Upper lobe of right lung (tissue), 1 donor: ENCODE measurements at regions not wholly inside any gene's neighbourhood (a gene's known extent, or its start where the extent isn't known, plus 50 kb on each side); places are given as distances from the start of the nearest gene placed in this dataset.

Source experiments
- ATAC-seq: fragments of 200-7000 bp; cut with Tn5 transposase; one replicate; pipeline ENCODE4 v1.9.1; 2020; ENCODE audit warnings: mild to moderate bottlenecking, moderate library complexity
- DNase-seq: peaks from one replicate; pipeline ENCODE4 v3.0.0-alpha.2; 2020
- H3K27ac ChIP-seq: fragments of 200-600 bp; one replicate; pipeline ENCODE4 v1.8.0; 2022
- H3K27me3 ChIP-seq: fragments of 200-600 bp; one replicate; pipeline ENCODE4 v1.8.0; 2022; ENCODE audit warnings: mild to moderate bottlenecking
- H3K36me3 ChIP-seq: fragments of 200-600 bp; one replicate; pipeline ENCODE4 v1.8.0; 2022
- H3K4me1 ChIP-seq: fragments of 200-600 bp; one replicate; pipeline ENCODE4 v1.8.0; 2022
- H3K4me3 ChIP-seq: fragments of 200-600 bp; one replicate; pipeline ENCODE4 v1.8.0; 2022; ENCODE audit warnings: mild to moderate bottlenecking
- H3K9me3 ChIP-seq: fragments of 200-600 bp; one replicate; pipeline ENCODE4 v1.8.0; 2022
- intact Hi-C: fragments of 100-400 bp; cut with DNase I; formaldehyde crosslinking; loops from one replicate; pipeline ENCODE4 v1.11.0; 2022
- TF ChIP-seq, protein P1 (sequence below): fragments of 200-600 bp; IDR thresholded peaks from one replicate; pipeline ENCODE4 v1.8.0; 2022; ENCODE audit warnings: antibody characterized with exemption
- donor health status: DM: no; HTN: yes; CAD: no; lungs with severe emphysema.

DNA sequence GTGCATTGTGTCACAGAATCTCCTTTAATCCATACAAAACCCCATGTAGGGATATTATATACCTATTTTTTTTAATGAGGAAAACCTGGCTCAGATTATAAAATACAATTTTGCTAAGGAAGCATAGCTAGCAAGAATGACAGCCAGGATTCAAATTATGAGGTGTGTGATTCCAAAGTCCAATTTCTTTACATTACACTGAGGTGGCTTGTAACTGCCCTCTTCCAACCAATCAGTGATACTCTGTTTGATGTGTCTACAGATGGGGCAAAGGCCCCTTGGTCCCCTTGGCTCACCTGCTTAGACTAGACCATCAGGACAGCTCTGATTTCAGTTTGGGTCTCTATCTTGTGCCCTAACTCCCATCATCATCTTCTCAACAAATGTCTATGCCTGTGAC lies 120.3 kb upstream of the ADAMTS9 start:
- Histone ChIP-seq H3K9me3 (no peaks in the 10 kb centered on the region), H3K4me3 (no peak overlapping the region), H3K27me3 (no peaks in the 10 kb centered on the region), H3K4me1 (no peaks in the 10 kb centered on the region), H3K36me3 (no peaks in the 10 kb centered on the region), H3K27ac (no peak overlapping the region)
- ATAC-seq (no peak), DNase-seq (no peak)
- intact Hi-C loops, result no loop called here
- TF ChIP-seq, protein P1, sequence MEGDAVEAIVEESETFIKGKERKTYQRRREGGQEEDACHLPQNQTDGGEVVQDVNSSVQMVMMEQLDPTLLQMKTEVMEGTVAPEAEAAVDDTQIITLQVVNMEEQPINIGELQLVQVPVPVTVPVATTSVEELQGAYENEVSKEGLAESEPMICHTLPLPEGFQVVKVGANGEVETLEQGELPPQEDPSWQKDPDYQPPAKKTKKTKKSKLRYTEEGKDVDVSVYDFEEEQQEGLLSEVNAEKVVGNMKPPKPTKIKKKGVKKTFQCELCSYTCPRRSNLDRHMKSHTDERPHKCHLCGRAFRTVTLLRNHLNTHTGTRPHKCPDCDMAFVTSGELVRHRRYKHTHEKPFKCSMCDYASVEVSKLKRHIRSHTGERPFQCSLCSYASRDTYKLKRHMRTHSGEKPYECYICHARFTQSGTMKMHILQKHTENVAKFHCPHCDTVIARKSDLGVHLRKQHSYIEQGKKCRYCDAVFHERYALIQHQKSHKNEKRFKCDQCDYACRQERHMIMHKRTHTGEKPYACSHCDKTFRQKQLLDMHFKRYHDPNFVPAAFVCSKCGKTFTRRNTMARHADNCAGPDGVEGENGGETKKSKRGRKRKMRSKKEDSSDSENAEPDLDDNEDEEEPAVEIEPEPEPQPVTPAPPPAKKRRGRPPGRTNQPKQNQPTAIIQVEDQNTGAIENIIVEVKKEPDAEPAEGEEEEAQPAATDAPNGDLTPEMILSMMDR, result no peak

DNA sequence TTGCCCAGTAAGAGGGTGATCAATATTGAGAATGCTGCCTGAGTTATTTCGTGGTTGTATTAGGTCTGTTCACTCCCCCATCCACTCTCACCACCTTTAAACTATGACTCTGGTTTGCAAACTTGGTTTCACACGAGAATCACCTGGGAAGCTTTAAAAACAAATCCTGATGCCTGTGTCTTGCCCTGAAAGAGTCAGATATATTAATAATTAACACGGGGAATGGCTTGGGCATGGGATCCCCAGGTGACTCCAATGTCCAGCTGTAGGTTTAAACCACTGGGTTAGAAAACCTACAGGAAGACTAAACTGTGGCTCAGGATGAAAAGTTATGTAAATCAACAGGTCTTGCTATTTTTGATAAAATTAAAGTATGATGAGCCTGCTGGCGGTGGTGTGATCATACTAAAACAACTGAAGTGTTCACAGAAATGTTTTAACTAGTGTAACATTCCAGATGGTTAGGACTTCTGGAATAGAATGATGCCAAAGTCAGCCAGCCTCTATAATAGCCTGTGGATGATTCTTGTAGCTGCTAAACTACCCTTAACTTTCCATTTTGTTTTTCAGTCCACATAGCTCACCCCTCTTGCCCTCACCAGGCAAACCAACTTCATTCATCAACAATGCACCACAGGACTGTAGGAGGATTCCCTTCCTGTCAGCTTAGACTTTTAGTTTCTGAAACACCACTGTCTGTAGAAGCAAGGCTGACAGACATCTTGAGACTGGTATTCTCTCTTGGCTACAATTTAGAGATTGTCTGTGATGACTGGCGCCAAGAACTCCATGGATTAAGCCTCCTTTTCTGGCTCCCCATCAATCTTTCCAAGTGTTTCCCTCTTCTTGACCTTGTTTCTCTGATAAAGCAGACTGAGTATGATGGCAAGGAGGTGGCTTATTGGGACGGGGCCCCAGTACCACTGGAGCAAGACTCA lies 119.1 kb upstream of the ADAMTS9 start:
- DNase-seq, result no peak
- no peak for ATAC-seq
- H3K27ac ChIP-seq, result no peak overlapping the region

DNA sequence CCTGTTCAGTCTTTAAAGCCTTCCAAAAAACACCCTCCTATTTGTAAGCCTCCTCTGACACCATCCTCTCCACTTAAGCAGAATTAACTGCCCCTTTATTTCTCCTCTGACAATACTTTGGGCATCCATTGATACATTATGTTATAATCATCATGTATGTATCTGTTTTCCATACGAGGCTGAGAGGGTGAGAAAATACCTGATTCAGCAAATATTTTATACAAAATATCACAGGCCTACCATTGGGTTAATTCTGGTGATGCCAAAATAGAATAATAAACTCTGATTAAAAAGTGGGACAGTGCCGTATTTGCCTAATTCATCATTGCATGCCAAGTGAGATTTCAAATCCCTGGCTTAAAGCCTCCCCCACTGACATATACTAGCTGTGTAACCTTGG lies 118.2 kb upstream of the ADAMTS9 start:
- TF ChIP-seq, protein P1, result no peak
- no peaks in the 10 kb centered on the region for H3K27me3 ChIP-seq
- DNase-seq (no peak), ATAC-seq (no peak)
- no peak overlapping the region for H3K4me3 ChIP-seq
- H3K27ac ChIP-seq, result no peak overlapping the region
- no peaks in the 10 kb centered on the region for H3K9me3 ChIP-seq
- no peaks in the 10 kb centered on the region for H3K4me1 ChIP-seq
- intact Hi-C loops, result no loop called here
- no peaks in the 10 kb centered on the region for H3K36me3 ChIP-seq

More for the DNA sequence above, 119.1 kb upstream of the ADAMTS9 start:
- TF ChIP-seq, protein P1, result no peak
- no peaks in the 10 kb centered on the region for H3K9me3 ChIP-seq
- no peaks in the 10 kb centered on the region for H3K27me3 ChIP-seq
- no peaks in the 10 kb centered on the region for H3K4me1 ChIP-seq
- H3K36me3 ChIP-seq, result no peaks in the 10 kb centered on the region
- no peak overlapping the region for H3K4me3 ChIP-seq
- intact Hi-C loops, result no loop called here

DNA sequence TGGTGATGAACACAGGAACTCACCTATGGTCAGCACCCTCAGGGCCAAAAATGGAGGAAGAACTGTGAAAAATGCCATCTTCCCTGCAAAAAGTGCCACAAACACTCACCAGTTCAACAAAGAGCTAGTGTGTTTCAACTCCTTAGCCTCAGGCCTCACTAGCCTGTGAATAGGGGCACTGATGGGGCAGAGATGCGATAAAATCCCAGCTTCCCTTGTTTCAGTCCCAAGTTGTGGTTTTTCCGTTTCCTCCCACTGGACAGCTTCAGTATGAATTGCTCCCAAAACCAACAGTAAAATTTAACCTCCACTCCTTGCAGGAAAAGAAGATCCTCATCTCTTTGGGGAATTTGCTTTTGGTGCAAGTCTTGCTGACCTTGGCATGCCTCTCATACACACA lies 117.4 kb upstream of the ADAMTS9 start:
- H3K4me1 ChIP-seq, result no peaks in the 10 kb centered on the region
- no peak overlapping the region for H3K4me3 ChIP-seq
- no peaks in the 10 kb centered on the region for H3K9me3 ChIP-seq
- no peaks in the 10 kb centered on the region for H3K27me3 ChIP-seq
- intact Hi-C loops, result no loop called here
- DNase-seq (no peak), ATAC-seq (no peak)
- H3K36me3 ChIP-seq, result no peaks in the 10 kb centered on the region
- H3K27ac ChIP-seq, result no peak overlapping the region
- TF ChIP-seq, protein P1, result no peak

DNA sequence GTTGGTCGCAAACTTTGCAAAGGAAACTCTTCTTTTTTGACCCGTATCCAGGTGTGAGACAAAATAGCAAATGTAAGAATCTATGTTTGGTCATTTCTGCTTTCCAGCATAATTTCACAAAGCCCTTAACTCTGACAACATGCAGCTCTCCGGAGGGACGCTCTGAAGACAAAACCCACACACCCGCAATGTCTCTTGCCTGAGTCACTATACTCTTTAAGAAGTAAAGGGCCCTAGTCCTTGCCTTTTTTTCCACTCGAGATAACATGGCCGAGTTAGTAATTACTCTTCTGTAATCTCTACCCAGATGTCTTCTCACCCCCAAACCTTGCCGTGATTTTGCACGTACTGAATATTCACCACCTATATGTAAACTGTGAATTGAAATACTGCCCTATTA lies 115.7 kb upstream of the ADAMTS9 start:
- no peak for DNase-seq
- Histone ChIP-seq H3K27me3 (no peaks in the 10 kb centered on the region), H3K4me3 (no peak overlapping the region), H3K9me3 (no peaks in the 10 kb centered on the region), H3K4me1 (no peaks in the 10 kb centered on the region), H3K36me3 (peaks cover 10% of the 10 kb centered on the region), H3K27ac (no peak overlapping the region)
- intact Hi-C loops, result no loop called here
- no peak for ATAC-seq
- TF ChIP-seq, protein P1, result no peak
